Small intestine (tissue), 7 donors: ENCODE measurements at regions not wholly inside any gene's neighbourhood (a gene's known extent, or its start where the extent isn't known, plus 50 kb on each side); places are given as distances from the start of the nearest gene placed in this dataset.
A peak's percentile ranks its signal among the peaks of the same experiment; 100 is the strongest.

ENCODE experiments used
- DNase-seq, 2 donors: peaks; one replicate each; pipeline versions ENCODE4 v3.0.0 to v3.0.0-alpha.2; 2013
- FAIRE-seq: peaks from 2 replicates; lab custom pipeline; 2012; peaks lifted over from hg19 to GRCh38; lab: Jason Lieb, UNC
- H3K27ac ChIP-seq, 3 donors: one replicate each; pipeline ENCODE4 v1.5.1; 2013; ENCODE audit warnings: low read length in 2 of 3, mild to moderate bottlenecking in 2 of 3, control low read depth in 1 of 3, inconsistent platforms in 1 of 3, low read depth in 1 of 3, moderate library complexity in 1 of 3
- H3K27me3 ChIP-seq, 3 donors: one replicate each; pipeline ENCODE4 v1.6.1; 2013; ENCODE audit warnings: low read length in 3 of 3, inconsistent platforms in 1 of 3; ENCODE audit not compliant: control insufficient read depth in 3 of 3, insufficient read depth in 3 of 3
- H3K36me3 ChIP-seq, 3 donors: one replicate each; pipeline ENCODE4 v1.6.1; 2013; ENCODE audit warnings: low read length in 3 of 3, inconsistent platforms in 1 of 3, low read depth in 1 of 3, mild to moderate bottlenecking in 1 of 3, moderate library complexity in 1 of 3; ENCODE audit not compliant: control insufficient read depth in 3 of 3, insufficient read depth in 2 of 3
- H3K4me1 ChIP-seq, 3 donors: one replicate each; pipeline ENCODE4 v1.6.1; 2013; ENCODE audit warnings: low read length in 2 of 3, inconsistent platforms in 1 of 3, low read depth in 1 of 3, mild to moderate bottlenecking in 1 of 3, moderate library complexity in 1 of 3; ENCODE audit not compliant: control insufficient read depth in 3 of 3, insufficient read depth in 2 of 3
- H3K4me3 ChIP-seq, 3 donors: one replicate each; pipeline ENCODE4 v1.5.1; 2013; ENCODE audit warnings: low read length in 3 of 3, control low read depth in 1 of 3, inconsistent platforms in 1 of 3, low read depth in 1 of 3, mild to moderate bottlenecking in 1 of 3, moderate library complexity in 1 of 3
- H3K9me3 ChIP-seq, 2 donors: one replicate each; pipeline ENCODE4 v1.6.1; 2013; ENCODE audit warnings: low read depth in 1 of 2, low read length in 1 of 2; ENCODE audit not compliant: control insufficient read depth in 2 of 2, insufficient read depth in 1 of 2
- WGBS, 3 donors: extraction: QIAGEN DNeasy Blood & Tissue Kit; methylation state at CpG; one replicate each; pipeline ENCODE4 v1.1.7; 2013; 5-methylcytosine and 5-hydroxymethylcytosine counted together
- donor health status: healthy with polysubstance abuse.
- donor health status: control.
- donor health status: control.
- donor health status: Bipolar disorder and iron deficiency.
- donor health status: healthy.

DNA sequence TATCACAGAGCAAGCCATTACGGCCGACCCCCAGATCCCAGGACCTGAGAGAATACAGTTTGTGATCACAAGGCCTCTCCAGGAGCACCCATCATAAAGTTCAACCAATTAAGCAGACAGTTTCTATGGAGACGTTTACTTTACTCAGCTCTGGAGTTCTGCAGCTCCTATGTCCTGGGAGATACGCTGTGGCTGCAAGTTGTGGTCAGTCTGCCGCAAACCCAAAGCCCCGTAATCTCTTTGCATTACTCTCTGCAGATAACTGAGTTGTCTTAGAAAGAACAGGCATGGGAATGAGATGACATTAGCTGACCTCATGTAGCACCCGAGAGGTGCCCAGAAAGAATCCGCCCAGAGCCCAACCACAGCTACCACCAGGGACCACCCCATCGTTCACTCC, 305.1 kb downstream of the FGFR2 start:
- no peak for FAIRE-seq
- Histone ChIP-seq H3K4me3 (no peak overlapping the region), H3K27ac (no peak overlapping the region), H3K36me3 (no peaks in the 10 kb centered on the region), H3K27me3 (no peaks in the 10 kb centered on the region), H3K4me1 (peaks cover 0 to 19% (median 0%) of the 10 kb centered on the region in 3 donors), H3K9me3 (no peaks in the 10 kb centered on the region)
- DNase-seq, result peak in 1 of 2 donors; percentile 16
- 58 to 65% (median 61%) methylated on average over 9 of the region's 9 CpGs for WGBS, 3 donors

DNA sequence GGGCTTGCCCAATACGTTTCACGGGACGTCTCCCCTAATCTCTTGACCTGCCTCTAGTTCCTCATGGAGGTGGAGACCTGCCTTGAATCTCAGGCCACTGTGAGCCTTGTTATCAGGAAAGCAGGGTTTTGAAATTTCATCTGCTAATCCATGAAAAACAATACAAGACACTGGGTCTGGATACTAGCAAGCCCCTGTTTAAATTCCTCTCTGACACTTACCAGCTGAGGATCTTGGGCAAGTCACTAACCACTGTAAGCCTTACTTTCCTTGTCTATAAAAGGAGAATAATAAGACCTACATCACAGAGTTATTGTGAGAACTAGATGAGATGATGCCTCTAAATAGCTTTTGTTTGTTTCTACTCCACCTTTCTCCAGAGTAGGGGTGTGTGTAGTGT, 303.6 kb downstream of the FGFR2 start:
- DNase-seq (no peak), FAIRE-seq (no peak)
- Histone ChIP-seq H3K4me3 (no peak overlapping the region), H3K27me3 (no peaks in the 10 kb centered on the region), H3K9me3 (no peaks in the 10 kb centered on the region), H3K27ac (no peak overlapping the region), H3K36me3 (no peaks in the 10 kb centered on the region), H3K4me1 (peaks cover 0 to 17% (median 0%) of the 10 kb centered on the region in 3 donors)
- 56 to 82% (median 69%) methylated on average over 3 of the region's 3 CpGs for WGBS, 3 donors

DNA sequence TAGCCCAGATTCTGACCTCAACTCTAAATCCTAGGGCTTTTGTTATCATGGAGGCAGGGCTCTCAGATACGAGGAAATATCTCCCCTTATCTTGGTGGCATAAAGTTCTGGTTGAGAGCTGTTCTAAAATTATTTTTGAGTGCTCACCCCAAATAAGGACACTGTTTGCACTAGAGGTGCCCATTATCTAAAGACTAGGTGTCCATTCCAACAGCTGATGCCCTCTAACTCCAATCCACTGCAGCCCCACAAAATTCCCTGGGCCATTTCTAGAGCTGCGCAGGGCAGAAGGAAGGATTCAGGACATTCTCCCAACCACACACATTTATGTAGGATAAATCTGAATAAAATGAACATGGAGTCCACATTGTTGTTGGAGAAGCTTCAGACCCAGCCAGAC, 301.9 kb downstream of the FGFR2 start:
- peaks cover 0 to 17% (median 0%) of the 10 kb centered on the region in 3 donors for H3K4me1 ChIP-seq
- no peaks in the 10 kb centered on the region for H3K36me3 ChIP-seq
- no peak overlapping the region for H3K27ac ChIP-seq
- FAIRE-seq, result no peak
- H3K4me3 ChIP-seq, result no peak overlapping the region
- DNase-seq, result no peak
- no peaks in the 10 kb centered on the region for H3K27me3 ChIP-seq
- 50 to 68% (median 52%) methylated on average over 2 of the region's 2 CpGs for WGBS, 3 donors
- no peaks in the 10 kb centered on the region for H3K9me3 ChIP-seq

DNA sequence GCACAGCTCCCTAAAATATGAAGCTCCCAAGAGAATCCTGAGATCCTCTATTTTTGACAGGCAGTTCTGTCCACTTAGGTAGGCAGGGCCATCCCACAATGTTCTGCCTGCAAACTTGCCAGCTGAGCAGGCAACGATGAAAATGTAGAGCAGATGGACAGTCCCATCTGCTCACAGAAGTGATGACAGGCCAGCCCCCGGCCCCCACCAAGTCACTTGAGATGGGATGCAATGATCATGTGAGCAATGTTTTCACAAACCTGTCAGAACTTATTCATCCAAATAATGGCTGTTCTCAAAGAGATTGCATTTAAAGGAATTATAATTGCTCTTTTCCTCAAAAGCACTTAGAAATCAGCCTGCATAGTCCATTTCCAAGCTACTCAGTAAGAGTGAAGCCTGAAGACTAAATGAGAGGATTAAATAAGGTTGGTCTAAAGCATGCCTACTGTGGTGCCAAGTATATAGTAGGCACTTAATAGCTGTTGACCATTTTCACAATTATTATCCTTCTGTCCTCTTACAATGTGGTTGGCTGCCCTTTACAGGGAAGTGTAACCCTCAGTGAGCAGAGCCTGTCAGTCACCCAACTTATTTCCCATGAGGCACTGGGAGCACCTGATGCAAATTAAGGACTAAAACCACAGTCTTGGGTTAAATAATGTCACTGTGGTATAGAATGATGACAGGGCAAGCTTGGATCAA, 301.2 kb downstream of the FGFR2 start:
- no peaks in the 10 kb centered on the region for H3K9me3 ChIP-seq
- DNase-seq (no peak), FAIRE-seq (no peak)
- H3K27me3 ChIP-seq, result no peaks in the 10 kb centered on the region
- peaks cover 0 to 17% (median 0%) of the 10 kb centered on the region in 3 donors for H3K4me1 ChIP-seq
- no peak overlapping the region for H3K27ac ChIP-seq
- WGBS, 3 donors, result 71 to 95% (median 76%) methylated on average over 2 of the region's 2 CpGs
- H3K4me3 ChIP-seq, result no peak overlapping the region
- no peaks in the 10 kb centered on the region for H3K36me3 ChIP-seq

DNA sequence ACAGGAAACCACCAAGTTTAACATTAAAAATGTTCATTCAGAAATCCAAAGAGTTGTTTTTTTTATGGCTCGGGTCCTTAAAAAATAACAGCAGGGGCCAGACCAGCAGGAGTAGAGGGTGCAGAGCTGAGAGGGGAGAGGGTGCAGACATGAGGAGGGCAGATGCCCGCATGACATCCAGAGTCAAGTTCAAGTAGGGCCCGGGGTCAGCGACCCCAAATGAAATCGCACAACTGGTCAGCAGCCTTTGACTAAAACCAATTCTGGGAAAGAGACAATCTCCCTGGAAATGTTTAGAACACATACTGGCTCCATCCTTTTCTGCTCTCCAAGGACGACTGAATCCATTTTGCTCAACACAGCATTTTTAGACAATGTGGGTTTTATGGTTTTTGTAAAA, 297.5 kb downstream of the FGFR2 start:
- H3K27ac ChIP-seq, result no peak overlapping the region
- H3K36me3 ChIP-seq, result no peaks in the 10 kb centered on the region
- no peaks in the 10 kb centered on the region for H3K9me3 ChIP-seq
- DNase-seq, result no peak
- FAIRE-seq, result no peak
- no peak overlapping the region for H3K4me3 ChIP-seq
- WGBS, 3 donors, result 77 to 91% (median 86%) methylated on average over 6 of the region's 6 CpGs
- H3K27me3 ChIP-seq, result no peaks in the 10 kb centered on the region
- H3K4me1 ChIP-seq, result peaks cover 0 to 10% (median 0%) of the 10 kb centered on the region in 3 donors

DNA sequence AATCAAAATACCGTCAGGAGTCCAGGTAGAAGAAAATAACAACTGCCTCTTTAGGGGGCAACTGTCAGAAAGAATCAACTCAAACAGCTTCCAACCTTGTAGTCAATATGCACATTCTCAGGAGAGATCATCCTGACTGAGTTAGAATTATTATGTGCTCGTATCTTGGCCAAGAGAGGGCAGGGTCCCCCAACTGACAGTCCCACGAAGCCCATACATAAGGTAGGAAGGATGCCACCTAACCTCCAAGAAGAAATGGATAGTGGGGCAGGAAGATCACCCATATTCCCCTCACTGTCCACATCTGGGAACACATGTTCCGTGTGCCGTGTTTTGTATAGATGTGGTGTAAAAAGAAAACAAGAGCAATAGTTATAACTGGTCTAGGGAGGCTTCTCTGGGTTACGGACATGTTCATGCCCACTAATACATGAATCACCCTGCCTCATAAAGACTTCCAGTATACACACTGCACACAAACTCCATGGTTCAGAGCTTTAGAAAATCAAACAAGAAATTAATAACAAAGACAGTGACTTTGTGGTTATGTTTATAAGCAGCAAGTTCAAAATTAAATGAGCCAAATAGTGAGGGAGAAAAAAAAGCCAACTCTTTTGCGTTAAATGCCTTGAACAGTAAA, 295.6 kb downstream of the FGFR2 start:
- Histone ChIP-seq H3K36me3 (no peaks in the 10 kb centered on the region), H3K27me3 (no peaks in the 10 kb centered on the region), H3K4me3 (no peak overlapping the region), H3K4me1 (peaks cover 0 to 7% (median 0%) of the 10 kb centered on the region in 3 donors), H3K27ac (no peak overlapping the region), H3K9me3 (no peaks in the 10 kb centered on the region)
- DNase-seq, result no peak
- WGBS, 3 donors, result 74 to 80% (median 78%) methylated on average over 7 of the region's 7 CpGs
- FAIRE-seq, result no peak

DNA sequence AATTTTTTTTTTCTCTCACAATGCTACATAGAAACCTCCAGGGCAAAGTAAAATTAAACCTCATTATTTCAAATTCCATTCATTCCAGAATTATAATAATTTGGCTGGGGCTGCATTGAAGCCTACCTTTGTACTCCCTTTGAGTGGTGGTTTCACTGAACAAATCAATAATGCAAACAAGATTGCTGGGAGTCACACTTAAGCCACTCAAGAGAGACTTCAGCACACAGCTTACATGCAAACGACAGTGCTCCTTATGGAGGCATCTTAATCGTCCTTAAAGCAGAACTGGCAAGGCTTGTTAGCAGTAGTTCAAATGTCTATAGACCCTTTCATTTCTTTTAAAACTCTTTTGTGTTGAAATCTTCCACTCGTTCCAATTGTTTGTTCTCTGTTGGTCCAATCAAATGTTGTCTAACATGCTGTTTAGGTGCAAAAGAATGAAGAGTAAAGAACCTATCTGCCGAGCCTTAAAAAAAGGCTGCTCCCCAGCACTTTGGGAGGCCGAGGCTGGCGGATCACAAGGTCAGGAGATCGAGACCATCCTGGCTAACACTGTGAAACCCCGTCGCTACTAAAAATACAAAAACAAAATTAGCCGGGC, 294.9 kb downstream of the FGFR2 start:
- Histone ChIP-seq H3K36me3 (no peaks in the 10 kb centered on the region), H3K4me3 (no peak overlapping the region), H3K9me3 (no peaks in the 10 kb centered on the region), H3K27ac (no peak overlapping the region), H3K27me3 (no peaks in the 10 kb centered on the region), H3K4me1 (peaks cover 0 to 7% (median 0%) of the 10 kb centered on the region in 3 donors)
- 26 to 66% (median 33%) methylated on average over 10 of the region's 10 CpGs for WGBS, 3 donors
- peak; percentile 37 to 41 for DNase-seq
- no peak for FAIRE-seq

DNA sequence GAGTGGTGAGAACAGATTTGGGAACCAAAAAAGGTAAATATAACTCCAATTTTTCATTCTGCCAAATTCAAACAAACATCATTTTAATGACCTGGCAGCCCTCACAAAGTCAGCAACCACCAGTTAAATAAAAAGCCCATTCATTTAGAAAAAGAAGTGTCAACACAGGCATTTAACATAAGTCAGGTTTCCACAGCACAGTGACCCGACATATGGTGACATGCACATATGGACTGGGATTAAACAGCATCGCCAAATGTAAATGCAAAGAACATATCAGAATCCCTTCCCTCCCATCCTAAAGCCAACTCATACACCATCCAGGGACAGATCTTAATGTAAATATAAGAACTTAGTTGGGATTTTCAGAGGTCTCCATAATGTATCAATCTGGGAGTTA, 293.2 kb downstream of the FGFR2 start:
- Histone ChIP-seq H3K27me3 (no peaks in the 10 kb centered on the region), H3K4me3 (no peak overlapping the region), H3K9me3 (no peaks in the 10 kb centered on the region), H3K36me3 (no peaks in the 10 kb centered on the region), H3K27ac (no peak overlapping the region), H3K4me1 (peaks cover 0 to 7% (median 0%) of the 10 kb centered on the region in 3 donors)
- DNase-seq (no peak), FAIRE-seq (no peak)
- 85 to 87% (median 86%) methylated on average over 2 of the region's 2 CpGs for WGBS, 3 donors
